ENCODE measurements at regions not wholly inside any gene's neighbourhood (a gene's known extent, or its start where the extent isn't known, plus 50 kb on each side); places are given as distances from the start of the nearest gene placed in this dataset.
"Not testable (repeated sequence)": the region's sequence is repeated elsewhere in the genome, so short reads cannot be mapped to it uniquely, and the experiment has no call there.

- no peak for ATAC-seq
These were observed 568.0 kb downstream of the PDHA2 start for GRCh38 chr4:96407738-96408463.

GRCh38 chr4:96414853-96415252 lies 575.0 kb downstream of the PDHA2 start:
- DNase-seq (ENCODE audit: low read depth, low spot score); ATAC-seq; H3K27ac ChIP-seq (ENCODE audit: low read depth, low read length); H3K4me2 ChIP-seq (ENCODE audit: low read length); H3K4me3 ChIP-seq (replicated peaks in 1 of 2; ENCODE audit: low read depth in 1 of 2, low read length in 2 of 2); H2AFZ ChIP-seq (ENCODE audit: low read depth, low read length, poor library complexity, severe bottlenecking); H3K9ac ChIP-seq (ENCODE audit: low read length); BruUV-seq (replicated peaks); H3K36me3 ChIP-seq (ENCODE audit: control insufficient read depth in 1 of 2, insufficient read depth in 2 of 2, low read length in 2 of 2); H3K9me3 ChIP-seq (ENCODE audit: control insufficient read depth in 1 of 2, insufficient read depth in 1 of 2, low read depth in 1 of 2, low read length in 2 of 2); H3K27me3 ChIP-seq (ENCODE audit: insufficient read depth, low read length); POLR2A ChIA-PET; H3K79me2 ChIP-seq (ENCODE audit: insufficient read depth, low read length); CTCF ChIA-PET; RAD21 ChIA-PET (ENCODE audit: low non-redundant PET in 1 of 2, low total read pairs in 2 of 2, uncharacterized antibody in 2 of 2, unreplicated experiment in 2 of 2); H3K4me1 ChIP-seq (ENCODE audit: control insufficient read depth in 1 of 2, insufficient read depth in 2 of 2, low read length in 2 of 2); H4K20me1 ChIP-seq (ENCODE audit: insufficient read depth); H3K9me2 ChIP-seq (ENCODE audit: insufficient read depth); intact Hi-C loops (cut with micrococcal nuclease): not testable (repeated sequence)

More at GRCh38 chr4:96407738-96408463, 568.0 kb downstream of the PDHA2 start:
- Histone ChIP-seq H3K4me1 (ENCODE audit: control insufficient read depth in 1 of 2, insufficient read depth in 2 of 2, low read length in 2 of 2) (no peaks in the 10 kb centered on the region), H3K79me2 (ENCODE audit: insufficient read depth, low read length) (no peaks in the 10 kb centered on the region), H3K9ac (ENCODE audit: low read length) (no peak overlapping the region), H3K36me3 (ENCODE audit: control insufficient read depth in 1 of 2, insufficient read depth in 2 of 2, low read length in 2 of 2) (no peaks in the 10 kb centered on the region), H3K27ac (ENCODE audit: low read depth, low read length) (no peak overlapping the region), H2AFZ (ENCODE audit: low read depth, low read length, poor library complexity, severe bottlenecking) (no peak overlapping the region), H3K9me2 (ENCODE audit: insufficient read depth) (no peaks in the 10 kb centered on the region), H4K20me1 (ENCODE audit: insufficient read depth) (no peaks in the 10 kb centered on the region), H3K27me3 (ENCODE audit: insufficient read depth, low read length) (no peaks in the 10 kb centered on the region), H3K4me2 (ENCODE audit: low read length) (no peak overlapping the region), H3K9me3 (ENCODE audit: control insufficient read depth in 1 of 2, insufficient read depth in 1 of 2, low read depth in 1 of 2, low read length in 2 of 2) (no peaks in the 10 kb centered on the region), H3K4me3 (replicated peaks in 1 of 2; ENCODE audit: low read depth in 1 of 2, low read length in 2 of 2) (no peak overlapping the region)
- ChIA-PET RAD21 (ENCODE audit: low non-redundant PET in 1 of 2, low total read pairs in 2 of 2, uncharacterized antibody in 2 of 2, unreplicated experiment in 2 of 2) (no interaction called here), CTCF (no interaction called here), POLR2A (no interaction called here)
- no peak for DNase-seq (ENCODE audit: low read depth, low spot score)
- intact Hi-C loops (cut with micrococcal nuclease), result no loop called here
- TF ChIP-seq SRF (IDR thresholded peaks at IDR 0.05; ENCODE audit: low read depth), result no peak
- TF ChIP-seq SP1 (IDR thresholded peaks at IDR 0.05; ENCODE audit: low read depth), result no peak
- no peak for TF ChIP-seq CEBPB (IDR thresholded peaks at IDR 0.05; ENCODE audit: low read depth)
- no peak for TF ChIP-seq REST (IDR thresholded peaks at IDR 0.05; ENCODE audit: low read depth)
- no peak for TF ChIP-seq CTCF (IDR thresholded peaks at IDR 0.05 in 2 of 3, conservative IDR thresholded peaks at IDR 0.05 in 1 of 3; ENCODE audit: borderline replicate concordance in 1 of 3, insufficient read depth in 1 of 3, low read depth in 2 of 3, low read length in 2 of 3)
- no peak for TF ChIP-seq POLR2A (IDR thresholded peaks at IDR 0.05; ENCODE audit: borderline replicate concordance, extremely low read depth, insufficient read depth, insufficient read length)
- TF ChIP-seq ELF1 (IDR thresholded peaks at IDR 0.05; ENCODE audit: borderline replicate concordance, low read depth), result no peak
- TF ChIP-seq ZFX (IDR thresholded peaks at IDR 0.05), result no peak
- no peak for TF ChIP-seq ZNF274 (IDR thresholded peaks at IDR 0.05; ENCODE audit: low read depth, low read length)
- no TSS peak for BruUV-seq (replicated peaks)
